GM12892 (cell line): ENCODE measurements at regions not wholly inside any gene's neighbourhood (a gene's known extent, or its start where the extent isn't known, plus 50 kb on each side); places are given as distances from the start of the nearest gene placed in this dataset.
A peak's percentile ranks its signal among the peaks of the same experiment; 100 is the strongest.

Source experiments
- DNase-seq: peaks from one replicate; pipeline ENCODE4 v3.0.0; 2011; ENCODE audit not compliant: insufficient read length
- FAIRE-seq: peaks from 2 replicates; lab custom pipeline; 2011; peaks lifted over from hg19 to GRCh38; lab: Jason Lieb, UNC
- POLR2A ChIP-seq: IDR thresholded peaks from 2 replicates; pipeline ENCODE4 v1.6.1; 2011; ENCODE audit warnings: low read depth, low read length, control low read depth
- POLR2AphosphoS5 ChIP-seq: IDR thresholded peaks from 2 replicates; pipeline ENCODE4 v1.6.1; 2011; ENCODE audit warnings: low read depth, low read length, control low read depth
- TAF1 ChIP-seq: IDR thresholded peaks from 2 replicates; pipeline ENCODE4 v1.6.1; 2011; ENCODE audit warnings: low read depth, mild to moderate bottlenecking, control low read depth, low read length, borderline replicate concordance

- no peak for FAIRE-seq
Observed at GRCh38 chr2:176960736-176961520, 251.7 kb upstream of the HNRNPA3 start.

GRCh38 chr2:176961775-176962619 lies 250.6 kb upstream of the HNRNPA3 start:
- DNase-seq (no peak), FAIRE-seq (no peak)
- TF ChIP-seq POLR2A, result no peak
- TF ChIP-seq POLR2AphosphoS5, result no peak
- no peak for TF ChIP-seq TAF1

More at GRCh38 chr2:176960736-176961520, 251.7 kb upstream of the HNRNPA3 start:
- TF ChIP-seq POLR2AphosphoS5 (no peak), TAF1 (no peak), POLR2A (no peak)
- no peak for DNase-seq

- FAIRE-seq (peak; percentile 21), DNase-seq (no peak)
- no peak for TF ChIP-seq TAF1
- no peak for TF ChIP-seq POLR2AphosphoS5
- TF ChIP-seq POLR2A, result no peak
Observed at GRCh38 chr2:176963568-176964287, 248.9 kb upstream of the HNRNPA3 start.

DNA sequence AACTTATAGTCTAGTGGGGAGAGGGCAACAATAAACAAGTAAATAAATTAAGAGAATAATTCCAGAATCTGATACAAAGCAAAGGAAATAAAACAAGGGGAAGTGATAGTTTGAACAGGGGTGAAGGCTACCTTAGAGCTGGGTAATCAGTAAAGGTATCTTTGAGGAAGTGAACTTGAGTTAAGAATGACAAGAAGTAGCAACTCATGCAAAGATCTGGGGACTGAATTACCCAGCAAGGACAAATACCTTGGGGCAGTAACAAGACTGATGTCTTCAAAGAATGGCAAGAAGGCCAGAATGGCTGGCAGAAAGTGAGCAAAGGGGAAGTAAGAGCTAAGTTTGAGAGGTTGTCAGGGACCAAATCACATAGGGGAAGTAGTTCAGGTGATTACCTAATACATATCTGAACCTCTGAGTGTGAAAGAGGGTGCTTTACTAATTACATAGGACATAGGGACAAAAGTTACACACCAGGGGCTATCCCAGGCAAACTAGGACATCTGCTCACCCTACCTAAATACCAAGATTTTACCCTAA lies 244.6 kb upstream of the HNRNPA3 start:
- TF ChIP-seq POLR2A, result no peak
- TF ChIP-seq POLR2AphosphoS5, result no peak
- no peak for TF ChIP-seq TAF1
- FAIRE-seq, result peak; percentile 27
- no peak for DNase-seq

DNA sequence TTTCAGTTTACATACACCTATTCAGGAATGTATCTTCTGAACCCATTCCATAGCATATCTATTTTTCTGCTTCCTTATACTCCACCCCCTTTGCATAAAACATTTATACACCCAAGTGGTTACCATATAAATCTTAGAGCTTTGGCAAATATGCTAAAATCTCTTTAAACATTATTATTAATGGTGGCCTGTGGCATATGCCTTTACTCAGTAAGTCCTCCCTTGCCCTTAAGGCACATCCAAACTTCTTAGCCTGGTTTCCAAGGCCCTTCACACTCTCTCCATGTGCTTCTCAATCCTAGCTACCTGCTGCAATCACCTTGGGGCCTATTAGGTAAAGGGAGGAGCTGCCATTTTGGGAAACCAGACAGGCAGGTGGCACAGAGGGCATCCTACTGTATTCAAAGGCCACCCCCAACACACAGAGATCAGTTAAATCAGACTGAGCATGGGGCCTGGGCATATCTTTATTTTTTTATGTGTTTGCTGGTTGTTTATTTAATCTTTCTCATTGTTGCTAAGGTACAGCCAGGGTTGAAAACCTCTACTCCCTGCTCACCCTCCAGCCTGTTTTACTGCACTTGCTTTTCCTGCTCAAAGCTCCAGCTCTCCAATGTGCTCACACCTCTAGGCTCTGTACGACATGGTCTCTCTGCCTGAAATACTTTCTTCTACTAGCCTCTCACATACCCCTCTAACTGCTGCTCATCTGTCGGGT lies 242.8 kb upstream of the HNRNPA3 start:
- DNase-seq, result no peak
- TF ChIP-seq POLR2AphosphoS5 (no peak), POLR2A (no peak), TAF1 (no peak)

GRCh38 chr2:176976736-176977685 lies 235.6 kb upstream of the HNRNPA3 start:
- FAIRE-seq, result no peak

More for the DNA sequence above, 242.8 kb upstream of the HNRNPA3 start:
- FAIRE-seq, result no peak

DNA sequence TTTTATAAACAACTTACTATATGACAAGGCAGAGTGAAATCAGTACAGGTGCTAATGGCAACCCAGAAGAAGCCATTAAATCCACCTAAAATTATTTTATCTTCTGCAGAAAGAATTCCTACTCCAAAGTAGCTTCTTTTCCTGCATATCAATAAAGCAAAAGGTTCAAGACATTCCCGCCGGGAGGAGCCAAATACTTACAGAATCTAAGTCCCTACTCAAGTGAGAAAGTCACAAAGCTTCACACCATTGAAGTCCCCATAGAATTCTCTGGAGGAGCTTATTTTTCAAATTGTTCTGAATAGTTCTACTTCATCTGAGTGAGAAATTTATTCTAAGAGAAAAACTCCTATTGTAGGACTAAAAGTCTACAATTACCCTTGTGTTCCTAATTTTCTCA lies 233.7 kb upstream of the HNRNPA3 start:
- FAIRE-seq (no peak), DNase-seq (no peak)
- TF ChIP-seq POLR2AphosphoS5 (no peak), TAF1 (no peak), POLR2A (no peak)

More at GRCh38 chr2:176976736-176977685, 235.6 kb upstream of the HNRNPA3 start:
- DNase-seq, result no peak
- TF ChIP-seq POLR2A (no peak), TAF1 (no peak), POLR2AphosphoS5 (no peak)

DNA sequence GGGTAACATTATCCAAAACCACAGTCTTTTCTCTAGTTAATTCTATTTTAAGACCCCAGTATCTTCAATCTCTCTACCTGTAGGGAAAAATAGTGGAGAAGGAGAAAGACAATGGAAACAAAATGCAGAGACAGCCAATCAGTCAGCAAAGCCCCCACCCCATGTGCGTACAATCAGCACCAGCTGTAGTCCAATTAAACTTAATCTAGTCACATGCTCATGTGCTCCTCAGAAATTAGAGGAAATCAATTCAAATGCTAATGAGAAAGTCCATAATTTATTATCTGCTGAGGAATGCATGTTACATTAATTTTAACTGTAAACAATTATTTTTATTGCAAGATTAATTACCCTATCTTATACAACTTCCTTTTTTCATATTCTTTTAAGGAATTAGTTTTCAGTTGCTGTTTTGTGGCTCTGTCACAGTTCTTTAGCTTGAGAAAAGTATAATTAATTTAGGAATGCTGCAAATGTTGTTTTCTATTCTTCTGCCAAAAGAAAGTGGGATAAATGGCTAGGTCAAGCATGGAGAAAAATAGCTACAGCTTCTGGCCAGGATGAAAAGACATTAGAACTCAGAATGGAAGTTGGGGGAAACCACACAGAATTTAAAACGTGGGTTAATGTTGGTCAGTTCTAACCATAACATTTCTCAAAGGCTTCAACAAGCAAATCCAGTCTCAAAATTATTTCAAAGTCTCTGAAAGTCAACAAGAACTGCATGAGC lies 232.4 kb upstream of the HNRNPA3 start:
- FAIRE-seq (no peak), DNase-seq (no peak)
- TF ChIP-seq TAF1, result no peak
- TF ChIP-seq POLR2A, result no peak
- TF ChIP-seq POLR2AphosphoS5, result no peak

DNA sequence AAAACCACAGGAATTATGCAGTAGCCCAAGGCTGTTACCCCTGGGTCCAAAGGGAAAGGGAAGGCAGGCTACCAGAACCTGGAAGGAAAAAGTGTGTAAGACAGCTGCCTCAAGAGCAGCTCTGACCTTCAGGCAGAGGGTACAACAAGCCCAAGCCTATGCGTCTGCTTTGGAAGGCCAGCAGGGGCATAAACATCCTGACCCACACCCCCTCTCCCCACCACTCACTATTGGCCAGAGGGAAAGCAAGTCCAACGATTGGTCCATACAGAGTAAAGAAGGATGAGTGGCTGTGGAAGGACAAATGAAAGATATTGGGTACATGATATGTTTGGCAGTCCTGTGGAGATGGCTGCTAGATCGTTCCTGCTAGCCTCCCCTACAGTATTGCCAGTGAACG lies 227.6 kb upstream of the HNRNPA3 start:
- no peak for DNase-seq
- no peak for FAIRE-seq
- TF ChIP-seq TAF1, result no peak
- TF ChIP-seq POLR2A, result no peak
- no peak for TF ChIP-seq POLR2AphosphoS5
